Liver (tissue), 8 donors: ENCODE measurements at regions not wholly inside any gene's neighbourhood (a gene's known extent, or its start where the extent isn't known, plus 50 kb on each side); places are given as distances from the start of the nearest gene placed in this dataset.
A peak's percentile ranks its signal among the peaks of the same experiment; 100 is the strongest.

Source experiments
- DNase-seq: peaks from one replicate; pipeline ENCODE4 v3.0.0-alpha.2; 2017; ENCODE audit warnings: low spot score
- H3K27ac ChIP-seq, 2 donors: one replicate each; pipeline ENCODE4 v1.7.0; 2013; ENCODE audit warnings: inconsistent platforms in 2 of 2, low read length in 2 of 2, control low read depth in 1 of 2, low read depth in 1 of 2, mild to moderate bottlenecking in 1 of 2
- H3K27me3 ChIP-seq, 4 donors: one replicate each; pipeline versions ENCODE4 v1.6.1 to v1.7.0; 2013; ENCODE audit warnings: low read length in 3 of 4, inconsistent platforms in 1 of 4, mild to moderate bottlenecking in 1 of 4, moderate library complexity in 1 of 4; ENCODE audit not compliant: control insufficient read depth in 4 of 4, insufficient read depth in 4 of 4
- H3K36me3 ChIP-seq, 4 donors: one replicate each; pipeline versions ENCODE4 v1.6.1 to v1.7.0; 2013; ENCODE audit warnings: low read length in 3 of 4, mild to moderate bottlenecking in 3 of 4, low read depth in 1 of 4, moderate library complexity in 1 of 4; ENCODE audit not compliant: control insufficient read depth in 4 of 4, insufficient read depth in 3 of 4
- H3K4me1 ChIP-seq, 4 donors: one replicate each; pipeline versions ENCODE4 v1.6.1 to v1.7.0; 2013; ENCODE audit warnings: low read length in 3 of 4, mild to moderate bottlenecking in 3 of 4, moderate library complexity in 1 of 4; ENCODE audit not compliant: control insufficient read depth in 4 of 4, insufficient read depth in 4 of 4
- H3K4me3 ChIP-seq, 3 donors: one replicate each; pipeline versions ENCODE4 v1.6.1 to v1.7.0; 2013; ENCODE audit warnings: low read length in 3 of 3, control low read depth in 1 of 3, low read depth in 1 of 3, mild to moderate bottlenecking in 1 of 3
- H3K9ac ChIP-seq, 2 donors: one replicate each; pipeline ENCODE4 v1.7.0; 2013; ENCODE audit warnings: low read length in 2 of 2, mild to moderate bottlenecking in 2 of 2, moderate library complexity in 2 of 2, control low read depth in 1 of 2, low read depth in 1 of 2
- H3K9me3 ChIP-seq, 4 donors: one replicate each; pipeline versions ENCODE4 v1.6.1 to v1.7.0; 2013; ENCODE audit warnings: low read length in 3 of 4; ENCODE audit not compliant: control insufficient read depth in 4 of 4
- FOXA1 ChIP-seq: IDR thresholded peaks from 2 replicates; pipeline ENCODE4 v1.6.1; 2016; ENCODE audit warnings: antibody characterized with exemption
- HNF4A ChIP-seq, 2 donors: conservative IDR thresholded peaks; 2 replicates each; pipeline ENCODE4 v1.6.1; 2016; ENCODE audit warnings: antibody characterized with exemption in 2 of 2, mild to moderate bottlenecking in 2 of 2
- HNF4G ChIP-seq: IDR thresholded peaks from 2 replicates; pipeline ENCODE4 v1.6.1; 2016; ENCODE audit warnings: antibody characterized with exemption
- JUND ChIP-seq, 2 donors: IDR thresholded peaks; 2 replicates each; pipeline ENCODE4 v1.6.1; 2016; ENCODE audit warnings: antibody characterized with exemption in 2 of 2
- RAD21 ChIP-seq, 2 donors: IDR thresholded peaks; 2 replicates each; pipeline ENCODE4 v1.6.1; 2016; ENCODE audit warnings: antibody characterized with exemption in 2 of 2, mild to moderate bottlenecking in 2 of 2
- RXRA ChIP-seq, 2 donors: IDR thresholded peaks; 2 replicates each; pipeline ENCODE4 v1.6.1; 2017 to 2018; ENCODE audit warnings: antibody characterized with exemption in 2 of 2, mild to moderate bottlenecking in 1 of 2
- YY1 ChIP-seq: IDR thresholded peaks from 2 replicates; pipeline ENCODE4 v1.6.1; 2016; ENCODE audit warnings: antibody characterized with exemption, mild to moderate bottlenecking
- whole genome bisulfite sequencing: extraction: QIAGEN DNeasy Blood & Tissue Kit; methylation state at CpG from one replicate; pipeline ENCODE4 v1.1.7; 2013; 5-methylcytosine and 5-hydroxymethylcytosine counted together
- TF ChIP-seq, protein P1 (sequence below): IDR thresholded peaks from 2 replicates; pipeline ENCODE4 v1.6.1; 2016; ENCODE audit warnings: antibody characterized with exemption
- TF ChIP-seq, protein P2 (sequence below): fragments of 150-350 bp; IDR thresholded peaks from 2 replicates; pipeline ENCODE4 v1.5.1; 2017; ENCODE audit warnings: improper control_type of control experiment, low read depth, low read length; ENCODE audit not compliant: missing input control
- TF ChIP-seq, protein P3 (sequence below): IDR thresholded peaks from 2 replicates; pipeline ENCODE4 v1.6.1; 2016; ENCODE audit warnings: antibody characterized with exemption
- donor health status: healthy.
- donor health status: healthy.
- donor health status: healthy.
- donor health status: healthy.
- donor health status: healthy.

DNA sequence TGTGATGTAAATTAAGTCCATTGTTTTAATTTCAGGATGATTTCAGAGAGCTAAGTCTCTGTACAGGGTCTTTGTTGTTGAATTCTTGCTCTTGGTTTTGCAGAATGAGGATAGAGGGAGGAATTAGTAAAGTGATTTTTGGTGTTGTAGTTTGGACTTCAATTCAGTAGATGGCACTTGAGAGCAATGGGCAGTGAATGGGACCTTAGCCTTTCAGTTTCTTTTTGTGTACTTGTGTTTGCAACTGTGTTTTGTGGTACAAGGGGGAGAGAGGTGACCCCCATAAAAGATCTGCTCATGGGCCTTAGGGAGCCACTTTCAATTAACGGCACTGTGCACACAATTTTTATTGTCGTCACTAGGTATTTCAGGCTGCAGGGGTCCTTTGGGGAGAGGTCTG is 340.0 kb downstream of the DCAF12L2 start:
- no peak for DNase-seq
- Histone ChIP-seq H3K9ac (no peak overlapping the region), H3K4me3 (no peak overlapping the region), H3K27me3 (no peaks in the 10 kb centered on the region), H3K9me3 (no peaks in the 10 kb centered on the region), H3K36me3 (no peaks in the 10 kb centered on the region), H3K4me1 (no peaks in the 10 kb centered on the region), H3K27ac (no peak overlapping the region)
- peak; percentile 47 to 64 for TF ChIP-seq RAD21 (IDR thresholded peaks at IDR 0.05)
- TF ChIP-seq, protein P1, sequence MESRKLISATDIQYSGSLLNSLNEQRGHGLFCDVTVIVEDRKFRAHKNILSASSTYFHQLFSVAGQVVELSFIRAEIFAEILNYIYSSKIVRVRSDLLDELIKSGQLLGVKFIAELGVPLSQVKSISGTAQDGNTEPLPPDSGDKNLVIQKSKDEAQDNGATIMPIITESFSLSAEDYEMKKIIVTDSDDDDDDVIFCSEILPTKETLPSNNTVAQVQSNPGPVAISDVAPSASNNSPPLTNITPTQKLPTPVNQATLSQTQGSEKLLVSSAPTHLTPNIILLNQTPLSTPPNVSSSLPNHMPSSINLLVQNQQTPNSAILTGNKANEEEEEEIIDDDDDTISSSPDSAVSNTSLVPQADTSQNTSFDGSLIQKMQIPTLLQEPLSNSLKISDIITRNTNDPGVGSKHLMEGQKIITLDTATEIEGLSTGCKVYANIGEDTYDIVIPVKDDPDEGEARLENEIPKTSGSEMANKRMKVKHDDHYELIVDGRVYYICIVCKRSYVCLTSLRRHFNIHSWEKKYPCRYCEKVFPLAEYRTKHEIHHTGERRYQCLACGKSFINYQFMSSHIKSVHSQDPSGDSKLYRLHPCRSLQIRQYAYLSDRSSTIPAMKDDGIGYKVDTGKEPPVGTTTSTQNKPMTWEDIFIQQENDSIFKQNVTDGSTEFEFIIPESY: no peak
- TF ChIP-seq RXRA (IDR thresholded peaks at IDR 0.05): no peak
- TF ChIP-seq, protein P2, sequence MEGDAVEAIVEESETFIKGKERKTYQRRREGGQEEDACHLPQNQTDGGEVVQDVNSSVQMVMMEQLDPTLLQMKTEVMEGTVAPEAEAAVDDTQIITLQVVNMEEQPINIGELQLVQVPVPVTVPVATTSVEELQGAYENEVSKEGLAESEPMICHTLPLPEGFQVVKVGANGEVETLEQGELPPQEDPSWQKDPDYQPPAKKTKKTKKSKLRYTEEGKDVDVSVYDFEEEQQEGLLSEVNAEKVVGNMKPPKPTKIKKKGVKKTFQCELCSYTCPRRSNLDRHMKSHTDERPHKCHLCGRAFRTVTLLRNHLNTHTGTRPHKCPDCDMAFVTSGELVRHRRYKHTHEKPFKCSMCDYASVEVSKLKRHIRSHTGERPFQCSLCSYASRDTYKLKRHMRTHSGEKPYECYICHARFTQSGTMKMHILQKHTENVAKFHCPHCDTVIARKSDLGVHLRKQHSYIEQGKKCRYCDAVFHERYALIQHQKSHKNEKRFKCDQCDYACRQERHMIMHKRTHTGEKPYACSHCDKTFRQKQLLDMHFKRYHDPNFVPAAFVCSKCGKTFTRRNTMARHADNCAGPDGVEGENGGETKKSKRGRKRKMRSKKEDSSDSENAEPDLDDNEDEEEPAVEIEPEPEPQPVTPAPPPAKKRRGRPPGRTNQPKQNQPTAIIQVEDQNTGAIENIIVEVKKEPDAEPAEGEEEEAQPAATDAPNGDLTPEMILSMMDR: peak; percentile 25
- TF ChIP-seq HNF4A (conservative IDR thresholded peaks at IDR 0.05): peak in 1 of 2 donors; percentile 42
- TF ChIP-seq, protein P3, sequence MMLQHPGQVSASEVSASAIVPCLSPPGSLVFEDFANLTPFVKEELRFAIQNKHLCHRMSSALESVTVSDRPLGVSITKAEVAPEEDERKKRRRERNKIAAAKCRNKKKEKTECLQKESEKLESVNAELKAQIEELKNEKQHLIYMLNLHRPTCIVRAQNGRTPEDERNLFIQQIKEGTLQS: no peak
- 90% methylated on average over 2 of the region's 2 CpGs for WGBS

DNA sequence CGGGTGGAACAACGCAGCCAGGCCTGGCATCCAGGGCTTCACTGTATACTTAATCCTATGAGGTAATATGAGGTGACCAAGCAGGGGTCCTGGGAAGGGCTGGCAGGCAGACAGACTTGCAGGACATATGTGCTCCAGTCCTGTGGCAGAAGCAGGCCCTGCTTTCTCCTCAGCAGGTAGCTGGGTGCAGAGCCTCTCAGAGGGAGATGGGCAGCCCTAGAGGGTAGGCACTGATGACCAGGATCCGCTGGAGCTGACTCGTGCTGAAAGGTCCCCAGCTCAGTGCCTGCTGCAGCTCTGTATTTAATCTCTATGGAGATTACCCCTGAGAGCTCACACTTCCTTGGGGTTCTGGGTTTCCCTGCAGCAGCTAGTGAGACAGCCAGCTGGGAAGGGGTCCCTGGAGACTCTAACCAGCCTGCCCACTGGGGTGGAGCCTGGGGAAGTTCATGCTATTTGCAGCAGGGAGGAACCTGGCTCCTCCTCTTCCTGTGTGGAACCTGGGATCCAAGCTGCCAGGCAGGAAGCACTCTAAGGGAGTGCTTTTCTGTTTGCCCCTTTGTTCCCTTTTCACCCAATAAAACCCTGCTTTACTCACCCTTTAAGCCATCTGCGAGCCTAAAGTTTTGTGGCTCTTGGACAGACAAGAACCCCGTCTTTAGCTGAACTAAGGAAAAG is 339.2 kb downstream of the DCAF12L2 start:
- no peak overlapping the region for H3K27ac ChIP-seq
- H3K9me3 ChIP-seq: no peaks in the 10 kb centered on the region
- H3K4me1 ChIP-seq: no peaks in the 10 kb centered on the region
- no peak overlapping the region for H3K4me3 ChIP-seq
- no peak for DNase-seq
- WGBS: 94% methylated on average over 6 of the region's 6 CpGs
- no peak overlapping the region for H3K9ac ChIP-seq
- no peaks in the 10 kb centered on the region for H3K36me3 ChIP-seq
- TF ChIP-seq JUND (IDR thresholded peaks at IDR 0.05) (no peak), RXRA (IDR thresholded peaks at IDR 0.05) (no peak), HNF4G (no peak), FOXA1 (no peak), YY1 (no peak), HNF4A (conservative IDR thresholded peaks at IDR 0.05) (no peak)
- TF ChIP-seq, protein P3: no peak
- TF ChIP-seq, protein P1: no peak
- no peaks in the 10 kb centered on the region for H3K27me3 ChIP-seq
